Glutamatergic neuron (in vitro differentiated cells): ENCODE measurements at regions not wholly inside any gene's neighbourhood (a gene's known extent, or its start where the extent isn't known, plus 50 kb on each side); places are given as distances from the start of the nearest gene placed in this dataset.

Experiments used
- DNase-seq: peaks from one replicate; pipeline ENCODE4 v3.0.0; 2022
- H3K27ac Mint-ChIP-seq: one replicate; pipeline ENCODE4 v1.8.0; 2020; ENCODE audit warnings: mild to moderate bottlenecking, mixed read lengths, inconsistent platforms; ENCODE audit not compliant: unreplicated experiment
- H3K27me3 Mint-ChIP-seq: one replicate; pipeline ENCODE4 v1.8.0; 2020; ENCODE audit warnings: mild to moderate bottlenecking, moderate library complexity, mixed read lengths, inconsistent platforms; ENCODE audit not compliant: unreplicated experiment
- H3K36me3 Mint-ChIP-seq: one replicate; pipeline ENCODE4 v1.8.0; 2020; ENCODE audit warnings: mild to moderate bottlenecking, mixed read lengths, inconsistent platforms; ENCODE audit not compliant: unreplicated experiment
- H3K4me1 Mint-ChIP-seq: one replicate; pipeline ENCODE4 v1.8.0; 2020; ENCODE audit warnings: mild to moderate bottlenecking, low read depth, mixed read lengths, inconsistent platforms; ENCODE audit not compliant: unreplicated experiment
- H3K4me3 Mint-ChIP-seq: one replicate; pipeline ENCODE4 v1.8.0; 2020; ENCODE audit warnings: mild to moderate bottlenecking, mixed read lengths, inconsistent platforms; ENCODE audit not compliant: unreplicated experiment
- H3K9me3 Mint-ChIP-seq: one replicate; pipeline ENCODE4 v1.8.0; 2020; ENCODE audit warnings: mild to moderate bottlenecking, moderate library complexity, mixed read lengths, inconsistent platforms; ENCODE audit not compliant: unreplicated experiment
- CTCF ChIP-seq: fragments of 200-600 bp; sonication (generic); IDR thresholded peaks from one replicate; pipeline ENCODE4 v1.5.0; 2021; ENCODE audit not compliant: partially characterized antibody, unreplicated experiment

DNA sequence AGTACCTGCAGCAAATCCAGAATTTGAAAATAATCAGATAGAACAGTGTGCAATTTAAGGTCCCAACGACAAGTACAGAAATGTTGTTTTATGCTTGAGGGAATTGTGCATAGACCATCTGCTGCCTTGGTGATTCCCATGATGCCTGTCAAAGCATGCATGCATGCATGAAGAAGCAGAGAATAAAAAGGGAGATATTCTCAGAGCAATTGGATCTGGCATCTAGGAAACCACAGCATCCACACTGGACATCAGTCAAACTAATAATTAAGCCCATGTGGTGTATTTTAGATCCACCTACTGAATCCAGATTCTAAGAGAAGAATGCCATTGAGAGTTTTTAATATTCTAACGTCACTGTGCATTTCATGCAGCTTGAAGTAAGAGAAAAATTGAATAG lies 361.2 kb downstream of the FSIP2 start:
- Mint-ChIP-seq H3K36me3 (no peaks in the 10 kb centered on the region), H3K4me1 (peaks cover 5% of the 10 kb centered on the region), H3K27me3 (no peaks in the 10 kb centered on the region), H3K9me3 (no peaks in the 10 kb centered on the region), H3K27ac (no peak overlapping the region), H3K4me3 (no peak overlapping the region)
- no peak for TF ChIP-seq CTCF
- no peak for DNase-seq

- Mint-ChIP-seq H3K27ac (no peak overlapping the region), H3K4me3 (no peak overlapping the region), H3K36me3 (no peaks in the 10 kb centered on the region), H3K27me3 (no peaks in the 10 kb centered on the region), H3K4me1 (peaks cover 5% of the 10 kb centered on the region), H3K9me3 (no peaks in the 10 kb centered on the region)
- no peak for DNase-seq
- TF ChIP-seq CTCF = no peak
These were observed 362.0 kb downstream of the FSIP2 start for GRCh38 chr2:186100636-186101035.

GRCh38 chr2:186101616-186102015 lies 363.0 kb downstream of the FSIP2 start:
- Mint-ChIP-seq H3K36me3 (no peaks in the 10 kb centered on the region), H3K9me3 (no peaks in the 10 kb centered on the region), H3K27me3 (no peaks in the 10 kb centered on the region), H3K27ac (no peak overlapping the region), H3K4me1 (peaks cover 5% of the 10 kb centered on the region), H3K4me3 (no peak overlapping the region)
- TF ChIP-seq CTCF = no peak
- no peak for DNase-seq

GRCh38 chr2:186103276-186103675 lies 364.7 kb downstream of the FSIP2 start:
- Mint-ChIP-seq H3K27ac (no peak overlapping the region), H3K36me3 (no peaks in the 10 kb centered on the region), H3K4me1 (peaks cover 5% of the 10 kb centered on the region), H3K9me3 (no peaks in the 10 kb centered on the region), H3K27me3 (no peaks in the 10 kb centered on the region), H3K4me3 (no peak overlapping the region)
- DNase-seq = no peak
- TF ChIP-seq CTCF = no peak

DNA sequence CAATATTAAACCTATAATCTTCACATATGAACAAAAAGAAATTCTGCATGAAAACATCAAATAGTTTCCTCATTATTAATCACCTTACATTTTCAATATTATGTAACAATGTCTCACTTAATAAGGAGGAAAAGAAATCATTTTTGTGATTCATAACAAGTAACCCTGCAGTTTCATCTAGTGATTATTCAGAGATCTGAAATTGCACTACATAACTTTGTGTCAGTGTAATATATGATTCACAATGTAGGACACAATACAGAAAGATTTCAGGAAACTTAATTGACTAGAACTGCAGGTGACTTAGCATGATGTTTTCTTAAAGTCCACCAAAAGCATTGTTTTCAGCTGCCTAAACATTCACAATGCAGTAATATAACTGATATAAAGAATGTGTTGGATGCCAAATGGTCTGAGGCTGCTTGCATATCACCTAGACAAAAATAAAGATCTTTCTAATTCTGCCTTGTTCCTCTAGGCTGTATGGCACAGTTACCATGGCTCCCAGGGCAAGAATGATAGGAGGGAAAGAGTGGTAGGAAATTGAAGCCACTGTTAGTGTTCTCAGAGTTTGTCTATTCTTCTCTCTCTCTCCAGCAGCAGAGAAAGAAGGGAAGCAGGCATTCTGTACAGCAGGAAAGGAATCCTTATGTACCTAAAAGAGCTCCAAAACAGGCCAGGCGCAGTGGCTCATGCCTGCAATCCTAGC lies 366.6 kb downstream of the FSIP2 start:
- no peak for TF ChIP-seq CTCF
- no peak for DNase-seq
- Mint-ChIP-seq H3K27ac (no peak overlapping the region), H3K9me3 (no peaks in the 10 kb centered on the region), H3K36me3 (no peaks in the 10 kb centered on the region), H3K4me1 (no peaks in the 10 kb centered on the region), H3K4me3 (no peak overlapping the region), H3K27me3 (no peaks in the 10 kb centered on the region)
